T47D (cell line): ENCODE measurements at regions not wholly inside any gene's neighbourhood (a gene's known extent, or its start where the extent isn't known, plus 50 kb on each side); places are given as distances from the start of the nearest gene placed in this dataset.
"Not testable (repeated sequence)": the region's sequence is repeated elsewhere in the genome, so short reads cannot be mapped to it uniquely, and the experiment has no call there.

Experiments
- DNase-seq, 2 experiments: peaks; one replicate each; pipeline versions ENCODE4 v3.0.0 to v3.0.0-alpha.2; 2011 to 2012; ENCODE audit warnings: low read depth in 1 of 2, low spot score in 1 of 2
- JUND ChIP-seq: IDR thresholded peaks from 2 replicates; pipeline ENCODE4 v1.6.1; 2012; ENCODE audit warnings: low read depth
- in situ Hi-C: cut with HindIII; loops from 2 replicates; pipeline ENCODE4 v1.10.0; 2016; ENCODE audit warnings: low sequenced_read_pairs, low pct_unique_long_range_greater_than_20kb

DNA sequence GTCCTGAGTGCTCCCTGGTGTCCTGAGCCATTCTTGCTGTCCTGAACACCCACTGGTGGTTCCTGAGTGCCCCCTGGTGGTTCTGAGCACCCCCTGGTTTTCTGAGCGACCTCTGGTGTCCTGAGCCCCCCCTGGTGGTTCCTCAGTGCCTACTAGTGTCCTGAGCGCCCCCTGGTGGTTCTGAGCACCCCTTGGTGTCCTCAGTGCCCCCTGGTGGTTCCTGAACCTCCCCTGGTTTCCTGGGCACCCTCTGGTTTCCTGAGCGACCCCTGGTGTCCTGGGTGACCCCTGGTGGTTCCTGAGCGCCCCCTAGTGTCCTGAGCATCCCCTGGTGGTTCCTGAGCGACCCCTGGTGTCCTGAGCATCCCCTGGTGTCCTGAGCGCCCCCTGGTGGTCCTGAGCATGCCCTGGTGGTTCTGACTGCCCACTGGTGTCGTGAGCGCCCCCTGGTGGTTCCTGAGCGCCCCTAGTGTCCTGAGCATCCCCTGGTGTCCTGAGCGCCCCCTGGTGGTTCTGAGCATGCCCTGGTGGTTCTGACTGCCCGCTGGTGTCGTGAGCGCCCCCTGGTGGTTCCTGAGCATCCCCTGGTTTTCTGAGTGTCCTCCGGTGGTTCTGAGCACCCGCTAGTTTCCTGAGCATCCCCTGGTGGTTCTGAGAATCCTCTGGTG is 473.1 kb downstream of the TMEM121 start:
- no peak for TF ChIP-seq JUND
- in situ Hi-C loops = no loop called here
- DNase-seq = peak in 1 of 2 experiments; percentile 72

DNA sequence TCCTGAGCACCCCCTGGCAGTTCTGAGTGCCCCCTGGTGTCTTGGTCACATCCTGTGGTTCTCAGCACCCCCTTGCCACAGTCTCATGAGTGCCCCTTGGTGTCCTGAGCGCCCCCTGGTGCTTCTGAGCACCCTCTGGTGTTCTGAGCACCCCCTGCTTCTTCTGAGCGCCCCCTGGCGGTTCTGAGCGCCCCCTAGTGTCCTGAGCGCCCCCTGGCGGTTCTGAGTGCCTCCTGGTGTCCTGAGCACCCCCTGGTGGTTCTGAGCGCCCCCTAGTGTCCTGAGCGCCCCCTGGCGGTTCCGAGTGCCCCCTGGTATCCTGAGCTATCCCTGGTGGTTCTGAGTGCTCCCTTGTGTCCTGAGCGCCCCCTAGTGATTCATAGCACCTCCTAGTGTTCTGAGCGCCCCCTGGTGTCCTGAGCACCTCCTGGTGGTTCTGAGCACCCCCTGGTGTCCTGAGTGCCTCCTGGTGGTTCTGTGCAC is 473.7 kb downstream of the TMEM121 start:
- in situ Hi-C loops, DNase-seq: not testable (repeated sequence)

DNA sequence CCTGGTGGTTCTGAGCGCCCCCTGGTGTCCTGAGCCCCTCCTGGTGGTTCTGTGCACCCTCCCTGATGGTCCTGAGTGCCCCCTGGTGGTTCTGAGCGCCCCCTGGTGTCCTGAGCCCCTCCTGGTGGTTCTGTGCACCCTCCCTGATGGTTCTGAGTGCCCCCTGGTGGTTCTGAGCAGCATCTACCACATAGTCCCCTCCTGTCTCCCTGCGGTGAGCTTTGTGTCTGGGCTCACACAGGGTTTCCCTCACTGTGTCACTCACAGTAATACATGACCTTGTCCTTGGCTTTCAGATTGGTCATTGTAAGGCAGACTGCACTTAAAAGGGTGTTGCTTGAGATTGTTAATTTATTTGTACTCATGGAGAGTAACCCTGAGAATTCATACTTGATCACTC is 474.9 kb downstream of the TMEM121 start:
- in situ Hi-C loops = not testable (repeated sequence)
- peak in 1 of 2 experiments; percentile 38 for DNase-seq

DNA sequence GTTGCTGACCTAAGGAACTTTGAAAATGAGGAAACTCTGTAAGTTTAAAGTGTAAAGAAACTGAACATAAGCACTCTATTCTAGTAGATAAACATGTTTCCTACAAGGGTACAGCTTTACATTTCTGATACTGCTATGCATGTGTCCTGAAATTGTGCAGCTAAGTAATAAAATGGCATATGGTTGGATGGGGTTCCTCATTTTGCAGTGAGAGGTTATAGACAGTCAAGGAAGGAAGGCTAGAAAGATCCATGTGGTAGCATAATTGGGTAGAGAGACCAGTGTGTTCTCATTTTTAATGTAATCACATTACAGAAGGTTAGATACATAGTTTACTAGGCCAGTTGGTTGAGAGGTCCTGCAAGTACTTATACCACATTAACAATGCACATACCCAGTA is 477.0 kb downstream of the TMEM121 start:
- DNase-seq = no peak
- TF ChIP-seq JUND = no peak
- in situ Hi-C loops = no loop called here

DNA sequence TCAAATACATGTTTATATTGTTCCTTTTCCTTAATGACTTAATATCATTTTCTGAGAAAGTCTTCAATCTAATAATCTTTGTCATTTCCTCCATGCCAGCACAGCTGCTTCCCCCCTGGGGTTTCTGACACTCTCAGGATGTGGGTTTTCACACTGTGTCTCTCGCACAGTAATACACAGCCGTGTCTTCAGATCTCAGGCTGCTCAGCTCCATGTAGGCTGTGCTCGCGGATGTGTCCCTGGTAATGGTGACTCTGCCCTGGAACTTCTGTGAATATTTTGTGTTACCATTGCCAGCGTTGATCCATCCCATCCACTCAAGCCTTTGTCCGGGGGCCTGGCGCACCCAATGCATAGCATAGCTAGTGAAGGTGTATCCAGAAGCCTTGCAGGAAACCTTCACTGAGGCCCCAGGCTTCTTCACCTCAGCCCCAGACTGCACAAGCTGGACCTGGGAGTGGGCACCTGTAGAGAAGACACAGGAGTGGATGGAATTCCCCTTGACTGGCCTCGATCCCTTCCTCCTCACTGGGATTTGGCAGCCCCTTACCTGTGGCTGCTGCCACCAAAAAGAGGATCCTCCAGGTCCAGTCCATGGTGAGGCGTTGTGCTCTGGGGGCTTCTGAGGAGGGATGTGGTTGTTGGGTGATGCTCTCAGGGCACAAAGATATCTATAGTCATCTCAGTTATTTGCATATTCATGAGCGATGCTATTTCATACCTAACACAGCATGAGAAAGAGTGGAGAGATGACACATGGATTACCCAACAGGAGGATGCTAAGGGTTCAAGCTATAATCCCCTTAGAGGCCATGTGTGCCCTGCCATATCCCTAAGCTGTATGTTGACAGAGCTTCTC is 478.8 kb downstream of the TMEM121 start:
- in situ Hi-C loops, DNase-seq: not testable (repeated sequence)

DNA sequence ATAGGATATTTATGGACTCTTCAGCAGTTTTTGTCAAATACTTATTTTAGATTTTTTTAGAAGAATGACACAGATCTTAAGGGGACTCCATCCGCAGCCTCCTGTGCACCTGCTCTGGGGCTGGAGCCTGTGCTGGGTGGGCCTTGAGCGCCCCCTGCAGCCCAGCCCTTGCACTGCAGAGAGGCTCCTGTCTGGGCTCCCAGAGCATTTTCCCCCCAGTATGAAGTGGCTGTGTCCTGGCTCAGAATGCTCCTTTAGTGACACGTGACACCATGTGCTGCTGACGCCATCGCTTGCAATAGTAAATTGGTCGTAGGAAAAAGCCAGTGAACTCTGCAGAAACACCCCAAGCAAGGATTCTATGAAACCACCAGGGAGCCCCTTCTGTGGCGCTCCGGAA is 479.7 kb downstream of the TMEM121 start:
- in situ Hi-C loops = not testable (repeated sequence)
- DNase-seq = peak in 1 of 2 experiments; percentile 42

DNA sequence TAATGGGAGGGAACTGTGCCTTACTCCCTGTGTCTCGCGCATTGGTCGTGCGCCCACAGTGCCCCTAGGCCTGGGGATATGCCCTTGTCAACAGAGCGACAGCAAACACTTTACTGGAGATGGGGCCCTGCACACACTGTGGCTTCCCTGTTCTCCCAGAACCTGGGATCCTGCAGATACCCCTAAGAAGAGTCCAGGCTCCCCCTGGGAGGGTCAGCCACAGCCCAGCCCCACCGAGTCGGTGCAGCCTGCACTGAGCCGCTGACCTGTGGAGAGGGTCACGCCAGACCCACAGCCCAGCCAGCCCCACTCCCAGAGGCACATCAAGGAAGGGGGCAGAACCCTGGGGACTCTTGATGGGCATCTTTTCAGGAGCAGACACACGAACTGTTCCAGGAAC is 480.3 kb downstream of the TMEM121 start:
- in situ Hi-C loops, DNase-seq: not testable (repeated sequence)

DNA sequence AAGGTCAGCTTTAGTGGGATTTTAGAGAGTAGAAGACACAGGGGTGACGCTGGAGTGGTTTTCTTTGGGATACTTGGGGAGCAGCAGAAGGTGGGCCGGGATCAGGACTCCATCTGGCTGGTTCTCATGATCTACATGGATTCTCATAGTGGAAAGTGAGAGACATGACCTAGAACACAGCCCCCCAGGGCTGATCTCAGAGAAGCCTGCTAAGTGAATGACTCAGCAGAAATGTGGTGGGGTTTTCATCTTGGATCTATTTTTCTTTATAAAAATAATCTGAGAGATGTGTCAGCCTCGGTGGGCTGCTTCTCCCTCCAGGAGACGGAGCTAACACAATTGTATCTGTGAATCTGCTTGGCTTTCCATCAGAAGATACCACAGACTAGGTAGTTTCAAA is 484.4 kb downstream of the TMEM121 start:
- DNase-seq = no peak
- in situ Hi-C loops = no loop called here
- TF ChIP-seq JUND = no peak

DNA sequence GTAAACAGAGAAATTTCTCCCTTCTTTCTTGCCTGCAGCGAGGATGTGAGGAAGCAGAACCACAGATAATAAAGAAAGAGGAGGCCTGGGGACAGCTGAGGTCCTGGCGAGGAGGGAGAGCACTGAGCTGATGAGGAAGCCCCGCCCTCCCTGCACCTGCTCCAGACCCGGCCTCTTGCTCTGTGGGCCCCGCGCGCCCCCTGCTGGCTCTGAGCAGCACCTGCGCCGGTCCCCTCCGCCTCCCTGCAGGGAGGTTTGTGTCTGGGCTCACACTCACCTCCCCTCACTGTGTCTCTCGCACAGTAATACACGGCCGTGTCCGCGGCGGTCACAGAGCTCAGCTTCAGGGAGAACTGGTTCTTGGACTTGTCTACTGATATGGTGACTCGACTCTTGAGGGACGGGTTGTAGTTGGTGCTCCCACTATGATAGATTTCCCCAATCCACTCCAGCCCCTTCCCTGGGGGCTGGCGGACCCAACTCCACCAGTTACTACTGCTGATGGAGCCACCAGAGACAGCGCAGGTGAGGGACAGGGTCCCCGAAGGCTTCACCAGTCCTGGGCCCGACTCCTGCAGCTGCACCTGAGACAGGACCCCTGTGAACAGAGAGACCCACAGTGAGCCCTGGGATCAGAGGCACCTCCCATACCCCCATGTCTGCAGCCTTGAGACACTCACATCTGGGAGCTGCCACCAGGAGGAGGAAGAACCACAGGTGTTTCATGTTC is 485.4 kb downstream of the TMEM121 start:
- in situ Hi-C loops = not testable (repeated sequence)
- DNase-seq = peak in 1 of 2 experiments; percentile 54

DNA sequence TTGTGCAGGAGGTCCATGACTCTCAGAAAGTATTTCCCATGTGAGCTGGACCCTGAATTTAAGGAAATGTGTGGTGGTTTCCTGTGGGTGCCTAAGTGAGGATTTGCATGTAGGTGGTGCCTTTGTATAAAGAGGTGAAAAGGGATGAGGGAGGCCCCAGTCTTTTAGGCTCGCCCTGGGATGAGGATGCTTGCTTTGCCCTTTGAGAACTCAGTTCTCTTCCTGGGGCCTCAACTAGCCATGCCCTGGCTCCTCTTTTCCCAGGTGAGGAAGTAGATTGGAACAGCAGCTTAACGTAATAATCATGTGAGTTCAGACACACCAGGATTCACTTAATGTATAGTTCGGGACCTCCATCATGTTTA is 486.0 kb downstream of the TMEM121 start:
- in situ Hi-C loops, DNase-seq: not testable (repeated sequence)

DNA sequence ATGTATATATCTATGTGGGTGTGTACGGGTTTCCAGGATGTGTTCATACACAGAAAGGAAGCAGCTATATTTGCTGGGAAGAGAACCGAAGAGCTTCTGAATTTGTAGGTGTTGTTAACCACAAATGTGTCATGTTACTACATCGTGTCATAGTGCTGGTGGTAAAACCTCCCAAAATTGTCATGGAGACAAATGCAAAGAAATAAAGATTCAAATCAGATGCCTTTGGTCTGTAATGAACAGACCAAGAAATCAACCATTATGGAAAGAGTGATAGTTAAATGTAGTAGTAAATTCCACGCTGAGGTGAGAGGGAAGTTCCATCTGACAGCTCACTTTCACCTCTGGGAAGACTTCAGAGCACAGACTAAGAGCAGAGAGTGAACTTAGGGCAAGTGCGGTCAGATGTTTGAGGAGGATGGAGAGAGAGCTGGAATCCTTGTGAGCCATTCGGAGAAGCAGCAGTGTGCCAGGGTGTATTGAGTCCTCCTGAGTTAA is 487.5 kb downstream of the TMEM121 start:
- in situ Hi-C loops = no loop called here
- DNase-seq = no peak
- no peak for TF ChIP-seq JUND

DNA sequence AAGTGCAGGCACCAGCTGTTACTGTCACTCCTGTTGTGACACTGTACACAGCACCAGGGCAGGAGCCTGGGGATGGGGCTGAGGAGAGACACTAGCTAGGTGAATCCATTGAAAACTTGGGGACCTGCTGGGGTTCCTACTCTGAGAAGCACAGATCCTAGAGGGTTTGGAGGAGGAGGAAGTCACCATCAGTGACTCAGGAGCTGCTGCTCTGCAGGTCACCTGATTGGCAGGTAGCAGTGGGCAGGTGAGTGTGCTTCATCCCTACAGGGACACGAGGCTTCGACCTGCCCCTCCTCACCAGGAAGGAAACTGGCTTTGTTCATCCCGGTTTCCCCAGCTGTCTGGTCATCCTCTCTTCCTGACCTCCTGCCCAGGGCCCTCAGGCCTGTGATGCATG is 491.6 kb downstream of the TMEM121 start:
- in situ Hi-C loops, DNase-seq: not testable (repeated sequence)

DNA sequence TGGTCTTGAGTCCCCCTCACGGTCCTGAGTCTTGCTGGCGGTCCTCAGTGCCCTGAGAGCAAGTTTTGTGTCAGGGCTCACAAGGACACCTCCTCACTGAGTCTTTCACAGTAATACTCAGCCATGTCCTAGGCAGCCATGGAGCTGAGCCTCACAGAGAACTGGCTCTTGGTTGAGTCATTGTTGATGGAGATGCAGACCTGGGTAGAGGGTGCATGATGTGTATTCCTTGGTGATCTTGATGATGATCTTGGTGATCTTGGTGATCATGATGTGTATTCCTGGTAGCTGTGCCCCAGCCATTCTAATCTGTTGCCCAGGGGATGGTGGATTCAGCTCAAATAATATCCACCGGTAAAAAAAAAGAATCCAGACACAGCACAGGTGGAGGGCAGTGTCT is 495.4 kb downstream of the TMEM121 start:
- TF ChIP-seq JUND = no peak
- in situ Hi-C loops = no loop called here
- no peak for DNase-seq

DNA sequence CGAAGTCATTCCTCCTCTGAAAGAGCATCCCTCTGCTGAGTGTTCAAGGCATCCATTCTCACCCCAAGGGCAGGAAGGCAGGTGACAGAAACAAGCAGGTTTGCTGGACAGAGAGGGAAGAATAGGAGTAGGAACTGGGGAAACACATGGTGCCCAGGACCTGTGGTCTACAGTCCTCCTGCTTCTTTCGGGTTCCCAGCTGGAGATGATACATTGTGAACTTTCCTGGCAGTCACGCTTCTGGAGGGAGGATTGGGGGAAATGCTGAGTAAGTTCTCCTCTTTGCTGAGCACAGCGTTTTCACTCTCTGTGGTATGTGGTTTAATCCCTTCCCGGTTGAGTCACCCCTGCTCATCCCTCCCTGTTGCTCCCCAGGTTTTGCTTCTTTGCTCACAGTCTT is 496.3 kb downstream of the TMEM121 start:
- DNase-seq, in situ Hi-C loops: not testable (repeated sequence)
